Caco-2 (cell line): ENCODE measurements at regions not wholly inside any gene's neighbourhood (a gene's known extent, or its start where the extent isn't known, plus 50 kb on each side); places are given as distances from the start of the nearest gene placed in this dataset.

Source experiments
- BruUV-seq: library from RNA; stranded (reverse); fragments of 400-500 nt; replicated peaks from 2 replicates; lab custom pipeline; 2021; lab: Mats Ljungman, UMichigan
- CTCF ChIA-PET: fragments of 300-600 bp; sonication (Branson Sonifier 250); formaldehyde crosslinking; loops from one replicate; lab custom pipeline; 2022; ENCODE audit warnings: antibody characterized with exemption; lab: Charles Lee
- POLR2A ChIA-PET: fragments of 300-600 bp; sonication (Branson Sonifier 250); formaldehyde crosslinking; loops from one replicate; lab custom pipeline; 2022; ENCODE audit warnings: antibody characterized with exemption; lab: Charles Lee
- DNase-seq, 2 experiments: peaks; one replicate each; pipeline versions ENCODE4 v3.0.0 to v3.0.0-alpha.2; 2020 to 2022
- H3K27me3 ChIP-seq: replicated peaks from 2 replicates; pipeline ENCODE4 v1.6.0; 2011; ENCODE audit warnings: low read length; ENCODE audit not compliant: control insufficient read depth, insufficient read depth
- H3K36me3 ChIP-seq: 2 replicates; pipeline ENCODE4 v1.5.1; 2011; ENCODE audit warnings: low read length; ENCODE audit not compliant: control insufficient read depth, insufficient read depth
- H3K4me1 ChIP-seq: fragments of 250-450 bp; sonication (Bioruptor Pico); 2 replicates; pipeline ENCODE4 v1.5.1; 2020; ENCODE audit warnings: mild to moderate bottlenecking
- H3K4me3 ChIP-seq: 2 replicates; pipeline ENCODE4 v1.5.1; 2011; ENCODE audit warnings: low read depth, mild to moderate bottlenecking, control low read depth, low read length
- H3K9me3 ChIP-seq: fragments of 250-450 bp; sonication (Bioruptor Pico); 2 replicates; pipeline ENCODE4 v1.5.1; 2020; ENCODE audit warnings: mild to moderate bottlenecking, moderate library complexity
- H3K27ac Mint-ChIP-seq: one replicate; pipeline ENCODE4 v1.8.0; 2022; ENCODE audit warnings: mixed read lengths; ENCODE audit not compliant: unreplicated experiment
- H3K27me3 Mint-ChIP-seq: one replicate; pipeline ENCODE4 v1.8.0; 2022; ENCODE audit warnings: mixed read lengths; ENCODE audit not compliant: insufficient read depth, unreplicated experiment
- H3K36me3 Mint-ChIP-seq: one replicate; pipeline ENCODE4 v1.8.0; 2022; ENCODE audit warnings: mild to moderate bottlenecking, mixed read lengths; ENCODE audit not compliant: insufficient read depth, unreplicated experiment
- H3K4me1 Mint-ChIP-seq: one replicate; pipeline ENCODE4 v1.8.0; 2022; ENCODE audit warnings: low read depth, mixed read lengths; ENCODE audit not compliant: unreplicated experiment
- H3K4me3 Mint-ChIP-seq: one replicate; pipeline ENCODE4 v1.8.0; 2022; ENCODE audit warnings: mild to moderate bottlenecking, moderate library complexity, mixed read lengths; ENCODE audit not compliant: unreplicated experiment
- H3K9me3 Mint-ChIP-seq: one replicate; pipeline ENCODE4 v1.8.0; 2022; ENCODE audit warnings: mixed read lengths; ENCODE audit not compliant: unreplicated experiment
- intact Hi-C: fragments of 100-400 bp; cut with micrococcal nuclease; formaldehyde crosslinking; loops from one replicate; pipeline ENCODE4 v1.10.0; 2022; ENCODE audit not compliant: unreplicated experiment
- TF ChIP-seq, protein P1 (sequence below), 2 experiments: fragments of 200-600 bp in 1 of 2; IDR thresholded peaks; 1 replicate in 1 of 2; 2 replicates in 1 of 2; pipeline versions ENCODE4 v1.5.1 to v1.8.0; 2011 to 2022; ENCODE audit warnings: antibody characterized with exemption in 1 of 2, control low read depth in 1 of 2, inconsistent platforms in 1 of 2, low read depth in 1 of 2, low read length in 1 of 2, mild to moderate bottlenecking in 1 of 2, moderate library complexity in 1 of 2; ENCODE audit not compliant: insufficient read depth in 1 of 2, severe bottlenecking in 1 of 2, unreplicated experiment in 1 of 2

GRCh38 chr4:161222889-161223288, 940.9 kb downstream of the FSTL5 start:
- Mint-ChIP-seq H3K4me1 (peaks cover 9% of the 10 kb centered on the region), H3K27me3 (no peaks in the 10 kb centered on the region), H3K9me3 (peaks cover 6% of the 10 kb centered on the region), H3K36me3 (no peaks in the 10 kb centered on the region), H3K4me3 (no peak overlapping the region), H3K27ac (no peak overlapping the region)
- POLR2A ChIA-PET: no interaction called here
- Histone ChIP-seq H3K27me3 (no peaks in the 10 kb centered on the region), H3K4me1 (no peaks in the 10 kb centered on the region), H3K4me3 (no peak overlapping the region), H3K36me3 (no peaks in the 10 kb centered on the region), H3K9me3 (no peaks in the 10 kb centered on the region)
- no peak for DNase-seq
- TF ChIP-seq, protein P1, sequence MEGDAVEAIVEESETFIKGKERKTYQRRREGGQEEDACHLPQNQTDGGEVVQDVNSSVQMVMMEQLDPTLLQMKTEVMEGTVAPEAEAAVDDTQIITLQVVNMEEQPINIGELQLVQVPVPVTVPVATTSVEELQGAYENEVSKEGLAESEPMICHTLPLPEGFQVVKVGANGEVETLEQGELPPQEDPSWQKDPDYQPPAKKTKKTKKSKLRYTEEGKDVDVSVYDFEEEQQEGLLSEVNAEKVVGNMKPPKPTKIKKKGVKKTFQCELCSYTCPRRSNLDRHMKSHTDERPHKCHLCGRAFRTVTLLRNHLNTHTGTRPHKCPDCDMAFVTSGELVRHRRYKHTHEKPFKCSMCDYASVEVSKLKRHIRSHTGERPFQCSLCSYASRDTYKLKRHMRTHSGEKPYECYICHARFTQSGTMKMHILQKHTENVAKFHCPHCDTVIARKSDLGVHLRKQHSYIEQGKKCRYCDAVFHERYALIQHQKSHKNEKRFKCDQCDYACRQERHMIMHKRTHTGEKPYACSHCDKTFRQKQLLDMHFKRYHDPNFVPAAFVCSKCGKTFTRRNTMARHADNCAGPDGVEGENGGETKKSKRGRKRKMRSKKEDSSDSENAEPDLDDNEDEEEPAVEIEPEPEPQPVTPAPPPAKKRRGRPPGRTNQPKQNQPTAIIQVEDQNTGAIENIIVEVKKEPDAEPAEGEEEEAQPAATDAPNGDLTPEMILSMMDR (IDR thresholded peaks at IDR 0.05; ENCODE audit: insufficient read depth in 1 of 2, low read depth in 1 of 2, low read length in 1 of 2, severe bottlenecking in 1 of 2, unreplicated experiment in 1 of 2): no peak
- CTCF ChIA-PET: no interaction called here
- BruUV-seq: no TSS peak
- intact Hi-C loops: no loop called here

DNA sequence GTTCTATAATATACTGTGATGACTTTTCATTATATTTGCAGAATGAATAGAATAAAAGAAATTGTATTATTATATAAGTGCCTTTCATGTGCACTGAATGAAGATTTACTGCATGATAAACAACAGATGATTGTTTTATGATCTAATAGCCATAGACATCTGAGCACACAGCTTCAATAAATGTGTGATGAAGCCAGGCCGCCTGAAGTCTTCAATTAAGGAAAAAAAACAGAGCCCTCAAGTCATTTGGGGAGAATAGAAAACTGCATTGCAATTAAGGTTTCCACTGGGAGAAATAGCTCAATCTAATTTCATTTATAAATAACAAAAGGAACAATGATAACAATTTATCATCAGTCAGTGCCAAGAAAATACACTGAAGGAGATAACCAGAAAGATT, 955.2 kb downstream of the FSTL5 start:
- intact Hi-C loops: no loop called here
- Mint-ChIP-seq H3K9me3 (peaks cover 5% of the 10 kb centered on the region), H3K27me3 (no peaks in the 10 kb centered on the region), H3K4me3 (no peak overlapping the region), H3K27ac (no peak overlapping the region), H3K36me3 (no peaks in the 10 kb centered on the region), H3K4me1 (no peaks in the 10 kb centered on the region)
- CTCF ChIA-PET: no interaction called here
- H3K4me3 ChIP-seq: no peak overlapping the region
- H3K9me3 ChIP-seq: no peaks in the 10 kb centered on the region
- no TSS peak for BruUV-seq
- DNase-seq: no peak
- H3K4me1 ChIP-seq: no peaks in the 10 kb centered on the region
- no peaks in the 10 kb centered on the region for H3K36me3 ChIP-seq
- H3K27me3 ChIP-seq: no peaks in the 10 kb centered on the region
- POLR2A ChIA-PET: no interaction called here
- TF ChIP-seq, protein P1 (IDR thresholded peaks at IDR 0.05; ENCODE audit: insufficient read depth in 1 of 2, low read depth in 1 of 2, low read length in 1 of 2, severe bottlenecking in 1 of 2, unreplicated experiment in 1 of 2): no peak

- Histone ChIP-seq H3K9me3 (no peaks in the 10 kb centered on the region), H3K27me3 (no peaks in the 10 kb centered on the region), H3K36me3 (no peaks in the 10 kb centered on the region), H3K4me3 (no peak overlapping the region), H3K4me1 (no peaks in the 10 kb centered on the region)
- no TSS peak for BruUV-seq
- no peaks in the 10 kb centered on the region for H3K27me3 Mint-ChIP-seq
- POLR2A ChIA-PET: no interaction called here
- intact Hi-C loops: no loop called here
- TF ChIP-seq, protein P1 (IDR thresholded peaks at IDR 0.05; ENCODE audit: insufficient read depth in 1 of 2, low read depth in 1 of 2, low read length in 1 of 2, severe bottlenecking in 1 of 2, unreplicated experiment in 1 of 2): no peak
- no peaks in the 10 kb centered on the region for H3K9me3 Mint-ChIP-seq
- no peak for DNase-seq
- no peak overlapping the region for H3K27ac Mint-ChIP-seq
- no peak overlapping the region for H3K4me3 Mint-ChIP-seq
- no peaks in the 10 kb centered on the region for H3K4me1 Mint-ChIP-seq
- H3K36me3 Mint-ChIP-seq: no peaks in the 10 kb centered on the region
- CTCF ChIA-PET: no interaction called here
These were observed 957.2 kb downstream of the FSTL5 start for GRCh38 chr4:161206528-161207080.
